HG03571 (cell line): ENCODE measurements at regions not wholly inside any gene's neighbourhood (a gene's known extent, or its start where the extent isn't known, plus 50 kb on each side); places are given as distances from the start of the nearest gene placed in this dataset.

Source experiments
- ATAC-seq: cut with Tn5 transposase; IDR thresholded peaks from one replicate; pipeline ENCODE4 v1.9.1; 2021; ENCODE audit not compliant: unreplicated experiment

- ATAC-seq, result no peak
Measured at GRCh38 chr9:2560180-2560579, 61.4 kb upstream of the VLDLR start.

GRCh38 chr9:2565676-2566340 lies 55.8 kb upstream of the VLDLR start:
- ATAC-seq, result no peak

DNA sequence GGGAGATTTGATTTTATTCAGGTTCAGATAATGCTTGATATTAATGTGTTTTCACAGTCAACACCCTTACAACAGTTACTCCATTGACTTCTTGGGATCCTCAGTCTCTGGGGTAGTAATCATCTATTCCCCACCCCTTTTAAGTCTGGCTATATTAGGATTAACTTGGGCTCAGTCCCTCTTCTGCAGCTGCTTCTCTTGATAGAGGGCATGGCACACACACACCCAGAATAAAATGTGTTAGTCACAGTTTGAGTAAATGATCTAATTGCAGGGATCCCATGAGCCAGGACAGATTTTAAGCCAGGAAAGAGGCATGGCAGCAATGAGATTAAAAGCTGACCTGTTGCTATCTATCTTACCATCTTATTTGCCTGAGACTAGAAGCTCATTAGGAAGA lies 53.7 kb upstream of the VLDLR start:
- ATAC-seq, result no peak

- ATAC-seq, result no peak
Measured at GRCh38 chr9:2568689-2569088, 52.9 kb upstream of the VLDLR start.

- ATAC-seq, result peak; percentile 64
Measured at GRCh38 chr9:2570615-2571479, 50.7 kb upstream of the VLDLR start.
